ENCODE measurements at regions not wholly inside any gene's neighbourhood (a gene's known extent, or its start where the extent isn't known, plus 50 kb on each side); places are given as distances from the start of the nearest gene placed in this dataset.

DNA sequence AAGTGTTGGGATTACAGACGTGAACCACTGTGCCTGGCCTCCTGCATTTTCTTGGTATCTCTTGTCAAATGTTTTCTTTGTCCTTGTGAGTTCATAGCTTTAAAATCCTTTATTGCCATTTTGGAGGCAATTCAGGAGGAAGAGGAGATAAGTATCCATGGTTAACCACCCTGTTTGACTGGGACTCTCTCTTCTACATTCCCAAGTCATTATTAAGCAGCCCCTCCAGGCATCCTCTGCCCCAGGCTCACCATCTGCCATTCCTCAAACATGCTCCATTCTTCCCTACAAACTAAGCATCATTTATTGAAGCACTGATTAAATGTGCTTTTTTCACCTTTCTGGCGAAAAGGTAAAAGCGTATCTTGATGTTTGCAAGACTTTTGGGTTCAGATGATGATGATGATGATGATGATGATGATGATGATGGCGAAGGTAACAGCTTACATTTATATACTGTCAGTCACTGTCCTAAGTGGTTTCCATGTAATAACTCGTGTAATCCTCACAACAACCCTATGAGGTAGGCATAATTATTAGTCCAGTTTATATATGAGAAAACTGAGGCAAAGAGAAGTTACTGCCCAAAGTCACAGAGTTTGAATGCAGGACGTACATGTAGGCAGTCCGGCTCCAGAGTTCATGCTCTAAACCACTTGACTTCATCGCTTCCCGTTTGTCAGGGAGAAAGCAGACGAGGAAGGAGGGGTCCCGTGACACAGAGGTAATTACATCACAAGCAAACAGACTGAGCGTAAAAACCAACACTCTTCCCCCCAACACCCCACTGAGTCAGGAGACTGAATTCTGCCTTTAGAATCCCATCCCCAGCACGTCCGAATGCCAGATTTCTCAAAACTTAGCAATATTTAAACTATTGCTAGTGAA lies 69.7 kb upstream of the ACKR3 start:
- no peak for DNase-seq (ENCODE audit: low spot score)

DNA sequence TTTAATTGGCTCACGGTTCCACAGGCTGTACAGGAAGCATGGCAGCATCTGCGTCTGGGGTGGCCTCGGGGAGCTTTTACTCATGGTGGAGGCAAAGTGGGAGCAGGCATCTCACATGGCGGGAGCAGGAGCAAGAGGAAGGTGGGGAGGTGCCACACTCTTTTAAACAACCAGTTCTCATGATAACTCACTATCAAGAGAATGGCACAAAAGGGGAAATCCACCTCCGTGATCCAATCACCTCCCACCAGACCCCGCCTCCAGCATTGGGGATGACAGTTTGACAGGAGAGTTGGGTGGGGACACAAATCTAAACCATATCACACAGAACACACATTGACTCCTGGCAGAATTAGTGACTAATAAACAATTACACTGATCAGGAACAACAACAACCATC lies 68.6 kb upstream of the ACKR3 start:
- DNase-seq (ENCODE audit: low spot score), result no peak

DNA sequence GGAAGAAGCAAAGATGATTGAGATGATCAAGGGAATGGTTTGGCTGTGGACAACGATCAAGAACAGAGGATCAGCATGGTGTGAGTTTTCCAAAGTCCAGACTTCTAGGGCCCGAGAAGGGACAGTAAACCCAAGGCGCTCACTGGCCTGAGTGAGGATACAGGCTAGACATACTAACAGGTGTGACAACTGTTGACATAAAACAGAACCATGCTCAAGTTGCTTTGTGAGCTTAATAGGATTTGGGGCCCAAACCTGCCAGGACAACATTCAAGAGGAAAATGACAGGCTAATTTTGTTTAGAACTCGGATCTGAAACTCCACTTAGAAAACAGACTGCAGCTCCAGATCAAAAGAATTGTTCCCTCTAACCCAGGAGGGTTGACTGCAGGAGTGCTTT lies 68.1 kb upstream of the ACKR3 start:
- no peak for DNase-seq (ENCODE audit: low spot score)

DNA sequence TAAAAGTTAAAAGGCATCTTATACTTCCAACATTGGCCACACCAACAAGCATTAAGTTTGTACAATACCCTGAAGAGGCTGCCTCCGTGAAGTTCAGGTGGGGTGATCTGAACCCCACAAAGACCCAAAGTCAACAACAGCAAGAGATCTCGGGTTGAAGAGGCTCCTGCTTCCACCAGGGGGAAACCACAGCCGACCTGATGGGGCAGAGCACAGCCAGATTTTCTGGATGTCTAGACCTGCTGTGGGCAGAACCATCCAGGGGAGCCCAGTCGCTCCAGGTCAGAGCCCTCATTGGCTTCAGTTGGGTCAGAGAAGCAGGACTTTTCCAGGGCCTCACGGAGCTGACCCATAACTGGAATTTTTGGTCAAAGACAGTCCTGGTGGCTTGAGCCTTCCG lies 66.5 kb upstream of the ACKR3 start:
- no peak for DNase-seq (ENCODE audit: low spot score)

DNA sequence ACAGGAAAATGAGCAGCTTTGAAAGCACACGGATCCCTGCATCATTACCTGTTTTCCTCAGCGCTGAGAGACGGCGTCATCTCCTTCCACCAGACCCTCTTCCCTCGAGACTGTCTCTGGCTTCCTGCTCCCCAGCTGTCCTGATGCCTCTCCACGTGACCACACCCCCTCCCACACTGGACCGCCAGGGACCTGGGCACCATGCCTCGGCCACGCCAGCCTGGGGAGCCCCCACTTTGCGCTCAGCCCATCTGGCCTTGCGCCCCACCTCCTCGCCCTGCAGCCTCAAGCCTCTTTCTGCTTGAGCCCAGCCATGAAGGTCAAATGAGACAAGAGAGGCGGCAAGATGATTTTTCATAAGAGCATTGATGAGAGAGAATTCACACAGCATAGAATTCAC lies 66.0 kb upstream of the ACKR3 start:
- DNase-seq (ENCODE audit: low spot score), result no peak

DNA sequence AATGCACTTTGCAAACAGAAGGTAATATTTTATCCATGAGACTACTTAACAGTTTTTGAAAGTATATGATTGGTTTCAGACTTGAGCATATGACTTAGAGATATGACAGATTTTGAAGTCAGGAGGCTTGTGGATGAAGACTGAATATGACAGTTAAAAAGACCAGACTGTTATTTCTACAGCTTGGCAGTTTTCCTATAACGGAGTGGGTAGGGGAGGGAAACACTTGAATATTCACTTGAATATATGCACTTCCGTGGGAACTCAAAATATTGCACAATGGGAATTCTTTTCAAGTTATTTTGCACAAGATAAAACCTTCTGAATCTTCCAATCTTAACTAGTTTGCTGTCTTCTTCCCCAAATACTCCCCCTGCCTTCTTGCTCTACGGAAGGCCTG lies 64.6 kb upstream of the ACKR3 start:
- DNase-seq (ENCODE audit: low spot score), result no peak

DNA sequence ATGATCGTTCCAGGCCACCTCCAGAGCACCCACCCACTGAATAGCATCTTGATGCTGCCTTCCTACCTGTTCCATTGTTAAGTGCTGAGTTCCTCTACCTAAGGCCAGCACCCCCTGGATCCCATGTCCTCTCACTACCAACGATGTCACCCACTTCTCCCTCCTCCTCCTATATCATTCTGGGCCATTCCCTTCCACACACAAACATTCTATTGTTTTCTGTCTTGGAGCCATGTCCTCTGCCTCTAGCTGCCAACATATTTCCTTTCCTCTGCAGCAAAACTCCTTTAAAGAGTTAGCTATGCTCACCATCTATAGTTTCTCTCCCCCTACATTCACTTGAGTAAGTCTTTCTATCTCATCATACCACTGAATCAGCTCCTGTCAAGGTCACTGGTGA lies 64.0 kb upstream of the ACKR3 start:
- DNase-seq (ENCODE audit: low spot score), result no peak

DNA sequence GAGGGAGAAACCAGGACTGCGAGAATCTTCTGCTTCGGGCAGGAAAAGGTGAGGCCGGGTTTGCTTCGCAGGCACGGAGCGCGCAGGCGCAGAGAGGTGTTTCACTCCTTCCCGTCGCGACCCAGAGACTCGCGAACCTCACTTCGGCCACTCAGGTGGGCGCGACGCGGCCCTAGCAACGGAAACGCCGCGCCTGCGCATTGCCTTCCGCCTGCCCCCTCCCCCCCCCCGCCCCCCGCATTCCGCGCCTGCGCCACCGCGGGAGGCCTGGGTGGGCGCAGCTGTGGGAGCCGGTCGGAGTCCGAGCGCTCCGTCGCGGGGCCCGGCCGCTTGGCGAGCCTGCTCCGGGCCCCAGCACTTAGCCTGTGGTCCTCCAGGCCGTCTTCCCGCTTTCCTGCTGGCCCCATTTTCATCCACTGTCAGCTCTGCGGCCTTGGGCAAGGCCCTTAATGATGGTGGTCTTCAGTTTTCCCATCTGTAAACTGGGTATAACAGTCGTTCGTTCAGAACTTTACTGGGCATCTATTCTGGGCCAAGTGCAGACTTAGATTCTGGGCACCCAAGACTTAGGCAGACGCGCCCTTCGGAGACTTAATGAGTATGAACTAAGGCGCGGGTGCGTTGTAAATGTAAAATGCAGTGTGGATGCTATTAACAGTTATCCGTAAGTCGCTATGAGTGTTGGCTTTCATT lies 62.1 kb upstream of the ACKR3 start:
- peak; percentile 43 for DNase-seq (ENCODE audit: low spot score)

DNA sequence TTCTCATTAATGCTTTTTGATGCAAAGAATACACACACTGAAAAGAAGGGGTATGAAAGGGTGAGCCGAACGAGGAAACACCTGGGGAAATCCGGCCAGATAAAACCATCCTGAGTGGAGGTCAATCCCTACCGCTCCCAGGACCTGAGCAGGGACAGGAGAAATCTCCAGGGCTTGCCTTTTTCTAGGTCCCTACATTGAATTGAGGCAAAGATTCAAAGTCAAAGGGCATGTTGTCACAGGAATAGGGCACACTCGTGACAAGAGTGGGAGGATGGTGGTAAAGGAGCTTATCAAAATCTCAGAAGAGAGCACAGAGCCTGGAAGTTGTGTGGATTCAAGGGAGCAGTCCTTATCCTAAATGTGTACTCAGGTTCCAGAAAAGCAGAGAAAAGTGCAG lies 61.2 kb upstream of the ACKR3 start:
- DNase-seq (ENCODE audit: low spot score), result no peak

DNA sequence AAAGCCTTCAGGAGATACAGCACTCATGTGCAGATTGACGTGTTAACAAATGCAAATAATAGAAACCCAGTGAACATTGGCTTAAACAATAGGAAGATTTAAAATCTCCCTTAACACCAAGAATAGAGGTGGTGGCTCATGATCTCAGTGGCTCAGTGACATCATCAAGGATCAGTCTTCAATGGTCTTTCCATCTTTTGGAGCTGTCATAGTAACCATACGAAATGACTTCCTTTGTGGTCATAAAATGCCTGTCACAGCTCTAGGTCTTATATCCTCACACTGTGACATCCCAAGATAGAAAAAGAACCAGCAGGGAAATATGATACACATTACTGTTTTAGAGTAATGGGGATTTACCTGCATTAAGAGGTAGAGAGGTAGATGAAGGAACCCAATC lies 59.6 kb upstream of the ACKR3 start:
- no peak for DNase-seq (ENCODE audit: low spot score)

DNA sequence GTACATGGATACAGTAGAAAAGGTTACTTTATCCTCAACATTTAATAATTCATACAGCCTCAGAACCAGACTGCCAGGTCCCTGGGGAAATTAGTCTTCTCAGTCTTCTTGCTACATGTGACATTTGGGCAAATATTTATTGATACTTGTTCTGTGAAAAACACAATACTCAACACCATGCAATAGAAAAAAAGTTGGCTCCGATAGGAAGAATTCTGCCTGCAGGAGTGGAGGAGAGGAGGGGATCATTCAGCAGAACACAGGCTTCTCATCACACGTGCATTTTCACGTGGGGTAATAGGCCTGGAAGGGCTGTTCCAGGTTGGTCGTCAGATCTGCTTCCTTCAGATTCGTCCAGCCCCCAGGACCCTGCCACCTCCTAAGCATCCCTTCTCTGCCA lies 58.4 kb upstream of the ACKR3 start:
- no peak for DNase-seq (ENCODE audit: low spot score)

DNA sequence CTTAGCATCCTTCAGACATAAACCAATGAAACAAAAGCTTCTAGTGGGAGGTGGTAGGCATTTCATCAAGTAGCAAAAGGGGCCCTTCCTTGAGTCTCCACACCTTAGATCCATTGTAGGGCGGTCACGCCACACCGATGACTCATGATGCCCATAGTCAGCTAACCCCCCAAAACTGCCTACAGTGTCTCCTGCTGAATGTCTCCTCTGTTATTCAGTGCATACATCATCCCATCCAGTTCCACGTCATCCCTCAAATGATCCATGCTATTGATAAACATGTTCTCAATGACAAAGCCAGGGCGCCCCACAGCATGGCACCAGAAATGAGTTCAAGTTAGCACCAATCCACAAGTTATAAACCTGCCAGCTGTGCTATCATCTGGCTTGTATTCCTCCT lies 57.4 kb upstream of the ACKR3 start:
- no peak for DNase-seq (ENCODE audit: low spot score)

DNA sequence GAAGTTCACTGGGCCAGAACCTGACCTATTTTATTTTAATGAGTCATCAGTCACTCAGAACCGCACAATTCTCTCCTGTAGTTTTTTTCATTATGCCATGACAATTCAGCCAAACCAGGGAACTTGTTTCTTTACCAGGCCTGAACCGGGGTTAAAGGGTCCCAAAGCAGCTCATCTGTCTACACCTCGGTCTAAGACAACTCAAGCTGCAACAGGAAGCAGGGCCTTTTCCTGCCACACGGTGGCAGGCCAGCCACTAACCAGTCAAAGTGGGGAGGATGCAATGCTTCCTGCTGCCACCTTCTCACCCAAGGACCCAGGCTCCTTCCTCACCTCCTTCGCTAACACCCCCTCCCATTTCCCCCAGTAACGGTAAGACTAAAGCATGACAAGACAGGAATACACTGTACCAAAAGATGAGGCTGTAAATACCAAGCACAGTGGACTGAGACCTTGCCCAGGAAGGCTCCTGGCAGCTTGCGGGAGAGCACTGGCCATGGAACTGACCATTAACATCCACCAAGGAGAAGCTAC lies 56.7 kb upstream of the ACKR3 start:
- DNase-seq (ENCODE audit: low spot score), result peak; percentile 72

DNA sequence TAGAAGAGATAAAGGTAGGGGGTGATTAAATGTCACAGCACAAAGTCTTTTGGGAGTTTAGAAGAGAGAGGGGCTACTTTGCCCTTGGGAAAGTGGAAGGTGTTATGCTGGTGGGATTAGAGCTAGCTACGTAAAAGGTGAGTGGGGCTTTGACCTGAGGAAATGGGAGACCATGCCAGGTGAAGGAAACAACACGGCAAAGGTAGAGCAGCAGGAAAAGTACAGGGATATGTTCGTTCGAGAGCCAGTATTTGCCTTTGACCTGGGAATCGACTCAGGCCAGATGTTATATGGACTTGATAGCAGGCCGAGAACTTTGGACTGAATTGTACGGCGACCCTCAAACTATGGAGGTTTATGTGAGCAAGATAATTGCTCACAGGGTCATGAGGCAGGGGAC lies 55.7 kb upstream of the ACKR3 start:
- no peak for DNase-seq (ENCODE audit: low spot score)

DNA sequence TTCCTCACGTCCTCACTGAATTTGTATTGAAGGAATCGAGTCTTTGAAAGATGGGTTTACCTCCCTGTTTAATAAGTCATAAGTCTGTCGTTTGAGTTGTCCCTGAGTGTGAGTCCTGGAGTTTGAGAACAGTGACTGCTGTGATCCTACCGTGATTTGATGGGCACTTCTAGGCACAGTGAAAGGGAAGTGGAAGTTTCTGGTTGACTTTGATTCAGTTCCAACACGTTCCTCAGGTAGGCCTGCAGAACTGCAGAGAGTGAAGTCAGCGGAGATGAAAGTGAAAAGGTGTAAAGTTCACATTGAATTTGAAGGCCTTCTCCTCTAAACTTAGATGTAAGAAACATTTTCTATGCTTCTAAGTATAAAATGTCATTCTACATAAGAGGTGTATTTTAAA lies 52.9 kb upstream of the ACKR3 start:
- no peak for DNase-seq (ENCODE audit: low spot score)

DNA sequence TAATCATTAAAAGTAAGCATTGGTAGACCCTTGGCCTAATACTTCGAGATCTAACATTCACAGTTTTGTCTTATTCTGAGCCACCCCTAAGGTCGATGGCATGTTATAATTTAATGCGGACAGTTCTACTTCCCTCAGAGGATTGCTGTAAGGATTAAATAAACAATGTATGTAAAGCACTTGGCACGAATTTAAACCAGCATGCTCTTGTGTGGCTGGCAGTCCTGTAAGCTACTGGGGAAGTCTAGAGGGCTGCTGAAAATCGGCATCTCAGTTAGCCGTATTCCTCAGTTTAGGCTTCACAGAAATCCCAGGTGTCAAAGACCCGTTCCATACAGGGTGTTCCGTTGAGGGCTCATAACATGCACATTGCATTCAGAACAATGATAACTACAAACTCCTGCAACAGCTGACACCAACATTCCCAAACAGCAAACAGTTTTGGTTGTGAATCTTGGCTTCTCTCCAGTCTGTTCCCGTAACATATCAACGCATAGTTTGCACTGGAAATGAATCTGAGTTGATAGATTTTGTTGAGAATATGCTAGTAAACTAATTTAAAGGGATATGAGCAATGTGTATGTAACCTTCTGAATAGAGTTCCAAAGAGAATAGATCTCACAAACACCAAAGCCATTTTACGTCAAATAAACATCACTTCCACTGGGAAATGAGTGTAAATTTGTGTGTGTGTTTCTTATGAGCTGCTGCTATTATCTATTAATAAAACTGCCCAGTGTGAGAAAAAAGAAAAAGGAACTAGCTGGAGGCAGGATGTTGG lies 52.2 kb upstream of the ACKR3 start:
- DNase-seq (ENCODE audit: low spot score), result no peak

All from CD4-positive, alpha-beta T cell treated with Interleukin-2 at 100 ng/mL for 4 hours (primary cell).